Activated CD8-positive, alpha-beta memory T cell treated with anti-CD3 and anti-CD28 coated beads, Interleukin-2, amount 10 ng/mL, durations not matched to agents 7 days and 5 days (primary cell): ENCODE measurements at regions not wholly inside any gene's neighbourhood (a gene's known extent, or its start where the extent isn't known, plus 50 kb on each side); places are given as distances from the start of the nearest gene placed in this dataset.

Source experiments
- ATAC-seq: fragments of 150-1000 bp; cut with Tn5 transposase; one replicate; pipeline ENCODE4 v1.10.0; 2021; ENCODE audit warnings: moderate library complexity
- CTCF ChIA-PET: fragments of 350-600 bp; sonication (Branson Sonifier 250); formaldehyde crosslinking; loops from one replicate; lab custom pipeline; 2021; ENCODE audit warnings: antibody characterized with exemption; lab: Charles Lee
- DNase-seq: peaks from one replicate; pipeline ENCODE4 v3.0.0-alpha.2; 2020
- H3K27ac Mint-ChIP-seq: one replicate; pipeline ENCODE4 v1.8.0; 2021; ENCODE audit warnings: mild to moderate bottlenecking, mixed read lengths
- H3K27me3 Mint-ChIP-seq: one replicate; pipeline ENCODE4 v1.8.0; 2021; ENCODE audit warnings: mixed read lengths
- H3K36me3 Mint-ChIP-seq: one replicate; pipeline ENCODE4 v1.8.0; 2021; ENCODE audit warnings: mild to moderate bottlenecking, mixed read lengths
- H3K4me1 Mint-ChIP-seq: one replicate; pipeline ENCODE4 v1.8.0; 2021; ENCODE audit warnings: mixed read lengths
- H3K4me3 Mint-ChIP-seq: one replicate; pipeline ENCODE4 v1.8.0; 2021; ENCODE audit warnings: mild to moderate bottlenecking, moderate library complexity, mixed read lengths
- H3K9me3 Mint-ChIP-seq: one replicate; pipeline ENCODE4 v1.8.0; 2022; ENCODE audit warnings: low read depth, mixed read lengths

DNA sequence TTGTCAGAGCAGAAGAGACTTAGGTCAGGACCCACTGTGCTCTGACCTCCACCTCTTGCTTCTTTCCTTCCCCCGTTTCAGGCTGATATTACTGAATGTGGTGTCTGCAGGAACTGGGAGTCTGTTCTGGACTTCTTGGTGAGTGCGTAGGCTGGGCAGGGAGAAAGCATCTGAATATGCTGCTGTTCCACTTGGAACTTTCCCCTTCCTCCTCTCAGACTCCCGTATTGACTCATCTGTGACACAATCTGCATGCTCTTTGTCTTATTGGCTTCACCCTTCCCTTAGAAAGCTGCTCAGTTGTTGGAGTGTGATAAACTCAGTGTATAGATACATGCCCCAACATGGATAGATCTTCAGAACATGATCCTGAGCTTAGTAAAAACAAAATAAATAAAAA lies 137.6 kb upstream of the HABP2 start:
- DNase-seq (no peak), ATAC-seq (no peak)
- Mint-ChIP-seq H3K4me3 (no peak overlapping the region), H3K27me3 (peaks cover 27% of the 10 kb centered on the region), H3K9me3 (peaks cover 3% of the 10 kb centered on the region), H3K27ac (no peak overlapping the region), H3K36me3 (no peaks in the 10 kb centered on the region), H3K4me1 (no peaks in the 10 kb centered on the region)
- CTCF ChIA-PET, result no interaction called here

DNA sequence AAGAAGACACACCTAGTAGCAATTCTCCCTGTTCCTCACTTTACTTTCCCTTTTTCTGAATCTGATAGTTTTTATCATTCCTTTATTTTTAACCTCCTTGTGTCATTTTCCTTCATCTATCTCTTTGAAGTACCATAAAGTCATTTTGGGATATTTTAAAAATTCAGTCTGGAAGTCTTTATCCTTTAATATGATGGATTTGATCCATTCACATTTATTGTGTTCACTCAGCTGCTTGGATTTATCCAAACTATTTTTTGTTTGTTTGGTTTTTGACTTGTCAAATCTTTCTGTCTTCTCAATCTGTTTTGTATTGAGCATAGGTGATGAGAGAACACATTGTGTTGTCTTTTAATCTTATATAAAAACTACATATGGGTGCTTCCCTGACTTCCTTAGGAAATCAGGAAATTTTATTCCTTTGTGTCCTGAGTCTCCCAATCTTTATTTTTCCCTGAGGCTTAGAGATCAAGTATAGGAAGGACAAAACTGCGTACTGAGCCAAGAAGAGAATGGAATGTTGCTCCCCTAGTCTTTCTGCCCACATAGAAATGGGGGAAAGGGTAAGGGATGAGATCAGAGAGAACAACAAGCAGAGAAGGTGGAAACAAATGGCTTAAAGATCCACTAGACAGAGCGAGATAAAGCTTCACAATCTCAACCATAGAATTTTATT lies 132.7 kb upstream of the HABP2 start:
- Mint-ChIP-seq H3K4me1 (no peaks in the 10 kb centered on the region), H3K9me3 (peaks cover 3% of the 10 kb centered on the region), H3K27me3 (peaks cover 16% of the 10 kb centered on the region), H3K36me3 (no peaks in the 10 kb centered on the region), H3K4me3 (no peak overlapping the region), H3K27ac (no peak overlapping the region)
- no peak for DNase-seq
- no peak for ATAC-seq
- CTCF ChIA-PET, result no interaction called here

DNA sequence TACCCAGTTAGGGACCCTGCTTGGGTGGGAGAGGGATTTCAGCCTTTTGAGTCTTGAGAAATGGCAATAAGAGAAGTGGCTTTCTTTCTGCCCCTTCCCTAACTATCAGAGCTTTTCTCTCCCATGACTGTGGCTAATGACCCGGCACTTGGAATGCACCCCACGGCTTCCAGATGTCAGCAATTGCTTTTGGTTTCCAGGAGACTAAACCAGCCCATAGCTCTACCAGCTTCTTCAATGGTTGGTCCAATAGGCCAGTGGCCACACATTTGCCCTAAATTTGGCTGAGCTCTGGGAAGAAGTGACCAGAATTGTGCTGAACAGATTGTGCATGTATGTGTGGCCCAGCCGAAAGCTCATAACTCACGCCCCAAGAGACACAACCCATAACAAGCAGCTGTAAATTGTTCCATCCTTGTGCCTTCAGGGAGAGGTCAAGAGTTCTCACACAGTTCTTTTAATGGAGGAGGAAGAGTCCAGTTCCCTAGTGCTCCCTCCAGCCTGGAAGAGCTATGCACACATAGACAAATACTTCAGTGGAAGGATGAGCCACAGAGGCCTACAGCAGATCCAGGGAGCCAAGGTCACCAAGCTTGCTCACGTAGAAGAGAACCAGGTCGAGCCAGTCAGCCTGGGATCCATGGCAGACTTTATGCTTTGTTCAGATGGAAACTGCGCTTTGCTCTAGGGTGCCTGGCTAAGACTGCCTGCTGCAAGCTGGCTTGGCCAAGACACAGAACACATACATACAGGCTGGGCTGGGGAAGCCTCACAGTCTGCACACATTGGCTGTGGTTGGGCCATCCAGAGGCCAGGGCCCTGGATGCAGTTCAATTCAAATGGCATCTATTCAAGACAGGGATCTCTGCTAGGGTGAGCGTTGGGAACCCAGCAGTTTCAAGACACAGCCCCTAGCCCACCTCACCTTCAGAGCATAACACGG lies 131.8 kb upstream of the HABP2 start:
- H3K4me3 Mint-ChIP-seq, result no peak overlapping the region
- DNase-seq (no peak), ATAC-seq (no peak)
- H3K4me1 Mint-ChIP-seq, result no peaks in the 10 kb centered on the region
- H3K27me3 Mint-ChIP-seq, result peaks cover 16% of the 10 kb centered on the region
- no peaks in the 10 kb centered on the region for H3K36me3 Mint-ChIP-seq
- CTCF ChIA-PET, result no interaction called here
- H3K9me3 Mint-ChIP-seq, result no peaks in the 10 kb centered on the region
- no peak overlapping the region for H3K27ac Mint-ChIP-seq

DNA sequence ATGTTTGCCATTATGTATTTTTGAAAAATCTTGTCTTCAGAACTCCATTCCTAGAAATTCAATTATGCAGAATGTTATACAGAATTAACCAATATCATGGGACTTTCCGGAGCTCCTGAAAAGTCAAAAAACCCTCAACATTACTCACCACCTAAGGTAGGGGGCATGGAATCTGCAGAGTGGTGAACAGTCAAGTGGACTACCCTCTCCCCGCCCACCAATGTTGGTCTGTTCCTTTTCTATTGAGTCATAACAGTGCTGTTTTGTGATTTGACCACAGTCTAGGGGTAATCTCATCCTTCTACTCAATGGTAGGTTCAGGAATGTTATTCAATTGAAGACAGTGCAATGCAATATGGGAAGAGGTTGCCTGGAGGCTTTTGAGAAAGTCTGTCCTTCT lies 130.5 kb upstream of the HABP2 start:
- Mint-ChIP-seq H3K27me3 (peaks cover 17% of the 10 kb centered on the region), H3K27ac (no peak overlapping the region), H3K9me3 (no peaks in the 10 kb centered on the region), H3K4me1 (no peaks in the 10 kb centered on the region), H3K36me3 (no peaks in the 10 kb centered on the region), H3K4me3 (no peak overlapping the region)
- CTCF ChIA-PET, result no interaction called here
- ATAC-seq, result no peak
- no peak for DNase-seq

DNA sequence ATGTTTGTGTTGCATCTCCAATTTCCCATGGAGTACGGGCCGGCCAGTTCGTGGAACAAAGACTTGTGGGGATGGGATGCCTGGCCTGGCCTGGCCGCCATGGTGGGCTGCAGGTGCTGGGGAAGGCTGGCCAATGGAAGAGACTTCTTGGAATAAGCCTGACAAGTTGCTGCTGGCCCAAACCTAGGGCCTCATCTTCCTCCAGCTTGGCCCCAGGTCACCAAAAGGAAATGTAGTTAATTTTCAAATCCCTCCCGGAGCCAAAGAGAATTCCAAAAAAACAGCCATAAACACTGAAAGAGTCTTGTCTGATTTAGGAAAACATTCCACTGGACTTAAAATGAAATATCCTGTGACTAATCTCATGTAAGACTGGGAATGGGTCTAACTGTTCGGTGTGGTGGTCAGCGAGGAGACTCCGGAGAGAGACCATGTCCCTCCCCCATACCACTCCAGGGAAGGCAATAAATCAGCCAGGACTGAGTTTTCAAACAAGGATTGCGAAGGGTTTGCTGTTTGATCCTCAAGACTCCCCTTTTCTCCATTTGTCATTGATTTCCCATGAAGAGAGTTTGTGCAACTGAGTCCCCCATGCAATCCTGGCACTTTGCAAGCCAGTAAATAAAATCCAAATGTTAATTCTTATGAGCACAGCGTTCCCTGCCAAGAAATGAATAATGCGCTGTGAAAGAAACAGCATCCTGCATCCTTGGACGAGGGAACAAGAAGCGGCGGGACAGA lies 128.7 kb upstream of the HABP2 start:
- no peaks in the 10 kb centered on the region for H3K36me3 Mint-ChIP-seq
- DNase-seq (no peak), ATAC-seq (no peak)
- no peak overlapping the region for H3K27ac Mint-ChIP-seq
- no peaks in the 10 kb centered on the region for H3K9me3 Mint-ChIP-seq
- no peak overlapping the region for H3K4me3 Mint-ChIP-seq
- CTCF ChIA-PET, result no interaction called here
- H3K27me3 Mint-ChIP-seq, result peaks cover 19% of the 10 kb centered on the region
- no peaks in the 10 kb centered on the region for H3K4me1 Mint-ChIP-seq

DNA sequence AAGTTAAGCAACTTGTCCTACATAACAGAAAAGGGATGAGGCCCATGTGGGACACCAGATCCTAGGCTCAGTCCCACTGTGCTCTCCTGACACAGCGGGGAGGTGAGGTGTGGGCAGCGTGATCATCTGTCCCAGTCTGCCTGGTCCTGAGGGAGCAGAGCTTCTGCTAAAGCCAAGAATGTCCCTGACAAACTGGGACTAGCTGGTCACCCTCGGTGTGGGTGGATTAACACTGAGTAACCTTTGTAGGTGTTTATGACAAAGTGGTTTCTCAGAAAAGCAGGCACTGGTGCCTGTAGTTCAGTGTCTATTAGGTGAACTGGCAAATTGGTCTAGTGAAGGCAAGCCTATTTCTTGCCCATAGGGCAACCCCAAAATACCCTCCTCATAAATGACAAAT lies 127.8 kb upstream of the HABP2 start:
- Mint-ChIP-seq H3K4me1 (no peaks in the 10 kb centered on the region), H3K9me3 (no peaks in the 10 kb centered on the region), H3K4me3 (no peak overlapping the region), H3K27me3 (peaks cover 22% of the 10 kb centered on the region), H3K27ac (no peak overlapping the region), H3K36me3 (no peaks in the 10 kb centered on the region)
- CTCF ChIA-PET, result no interaction called here
- no peak for ATAC-seq
- no peak for DNase-seq

DNA sequence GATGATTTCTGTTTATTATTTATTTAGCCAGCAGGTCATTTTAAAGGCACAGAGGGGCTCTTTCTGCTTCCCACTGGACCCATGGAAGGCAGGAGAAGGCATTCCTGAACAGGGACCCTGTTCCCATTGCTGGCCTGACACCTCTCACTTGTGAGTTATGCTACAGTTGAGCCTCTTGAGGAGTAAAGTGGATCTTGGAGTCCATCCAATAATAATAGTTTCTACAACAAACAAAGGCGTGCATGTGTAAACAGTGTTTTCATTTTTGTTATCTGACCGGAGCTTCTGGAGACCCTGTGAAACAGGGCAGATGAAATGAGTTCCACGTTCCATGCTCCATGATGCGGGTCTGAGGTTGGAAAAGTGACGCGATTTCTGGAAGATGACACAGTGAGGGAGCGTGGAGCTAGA lies 127.3 kb upstream of the HABP2 start:
- Mint-ChIP-seq H3K27ac (no peak overlapping the region), H3K4me1 (no peaks in the 10 kb centered on the region), H3K36me3 (no peaks in the 10 kb centered on the region), H3K4me3 (no peak overlapping the region), H3K9me3 (no peaks in the 10 kb centered on the region), H3K27me3 (peaks cover 21% of the 10 kb centered on the region)
- DNase-seq (no peak), ATAC-seq (no peak)
- CTCF ChIA-PET, result no interaction called here

DNA sequence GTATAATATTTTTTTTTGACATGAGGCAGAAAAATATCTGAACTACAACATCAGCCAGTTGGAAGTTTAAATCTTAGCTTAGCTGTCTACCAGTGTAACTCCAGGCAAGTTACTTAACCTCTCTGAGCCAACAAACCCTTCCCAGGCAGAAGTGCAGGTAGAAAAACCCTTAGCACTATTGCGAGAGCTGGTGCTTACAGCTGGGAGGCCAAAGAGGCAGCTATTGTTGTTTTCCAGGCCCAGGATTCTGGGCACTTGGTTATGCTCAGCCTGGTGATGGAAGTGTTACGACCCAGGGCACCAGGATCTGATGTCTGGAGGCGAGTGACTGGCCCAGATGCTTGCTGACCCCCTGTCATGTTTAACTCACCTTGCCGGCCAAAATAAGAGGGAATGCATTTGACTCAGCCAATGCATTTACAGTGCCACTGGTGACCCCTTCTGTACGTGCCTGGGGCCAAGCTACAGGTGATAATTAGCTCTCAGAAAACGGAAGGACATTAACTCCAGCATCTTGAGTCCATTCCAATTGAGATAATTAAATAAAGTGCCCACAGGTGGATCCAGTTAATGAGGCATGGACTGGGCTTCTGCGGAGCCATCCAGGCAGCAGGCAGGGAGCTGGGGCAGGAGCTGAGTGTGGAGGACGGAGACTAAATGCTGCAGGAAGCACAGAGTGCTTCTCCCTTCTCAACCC lies 126.5 kb upstream of the HABP2 start:
- peaks cover 2% of the 10 kb centered on the region for H3K9me3 Mint-ChIP-seq
- no peak overlapping the region for H3K27ac Mint-ChIP-seq
- DNase-seq (no peak), ATAC-seq (no peak)
- CTCF ChIA-PET, result no interaction called here
- no peak overlapping the region for H3K4me3 Mint-ChIP-seq
- H3K4me1 Mint-ChIP-seq, result no peaks in the 10 kb centered on the region
- peaks cover 21% of the 10 kb centered on the region for H3K27me3 Mint-ChIP-seq
- no peaks in the 10 kb centered on the region for H3K36me3 Mint-ChIP-seq

DNA sequence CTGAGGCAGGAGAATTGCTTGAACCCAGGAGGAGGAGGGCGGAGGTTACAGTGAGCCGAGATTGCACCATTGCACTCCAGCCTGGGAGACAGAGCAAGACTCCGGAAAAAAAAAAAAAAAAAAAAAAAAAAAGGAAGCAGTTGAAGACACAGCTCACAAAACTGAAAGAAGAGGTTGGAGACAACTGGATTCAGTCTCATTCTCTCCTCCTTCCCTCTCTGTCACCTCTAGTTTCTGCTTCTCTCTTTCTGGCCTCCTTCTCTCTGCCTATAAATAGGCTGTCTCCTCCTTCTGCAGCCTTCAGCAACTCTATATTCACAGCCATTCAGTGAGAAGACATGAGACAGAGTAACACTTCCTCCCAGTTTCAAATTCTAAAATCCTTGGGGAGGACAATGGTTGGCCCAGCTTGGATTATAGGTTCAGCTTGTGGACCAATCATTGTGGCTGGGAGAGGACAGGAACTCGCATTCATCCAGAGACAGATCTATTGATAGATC lies 125.6 kb upstream of the HABP2 start:
- Mint-ChIP-seq H3K9me3 (peaks cover 2% of the 10 kb centered on the region), H3K36me3 (no peaks in the 10 kb centered on the region), H3K4me1 (no peaks in the 10 kb centered on the region), H3K27ac (no peak overlapping the region), H3K4me3 (no peak overlapping the region), H3K27me3 (peaks cover 17% of the 10 kb centered on the region)
- DNase-seq, result no peak
- ATAC-seq, result no peak
- CTCF ChIA-PET, result no interaction called here

DNA sequence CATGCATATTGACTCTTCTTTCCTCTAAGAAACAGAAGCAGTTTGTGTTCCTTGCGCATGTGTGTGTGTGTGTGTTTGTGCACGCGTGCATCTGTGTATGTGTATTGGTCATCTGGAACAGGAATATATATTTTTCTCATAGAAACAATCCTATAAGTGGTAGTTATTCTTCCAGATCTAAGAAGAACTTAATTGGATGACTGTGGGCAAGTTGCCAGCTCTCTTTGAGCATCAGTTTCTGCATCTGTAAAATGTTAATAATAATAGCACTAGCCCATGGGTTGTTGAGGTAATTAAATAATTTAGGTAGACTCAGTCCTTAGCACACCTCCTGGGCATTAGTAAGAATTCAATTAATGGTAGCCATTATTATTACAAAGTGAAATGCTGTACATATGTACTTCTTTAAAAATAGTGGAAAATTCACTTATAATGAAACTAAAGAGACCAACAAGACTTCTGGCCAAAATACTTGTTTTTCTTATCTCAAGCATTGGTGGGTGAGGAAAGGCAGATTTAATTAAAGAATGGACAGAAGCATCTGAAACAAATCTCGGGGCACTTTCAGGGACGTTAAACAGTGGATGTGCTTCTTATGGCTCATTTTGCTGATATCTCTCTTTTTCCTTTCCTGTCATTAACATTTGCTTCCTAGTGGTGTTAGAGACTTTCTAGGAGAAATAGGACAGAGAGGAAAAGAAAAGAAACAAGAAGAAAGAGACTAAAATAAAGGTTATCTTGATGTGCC lies 124.9 kb upstream of the HABP2 start:
- no peaks in the 10 kb centered on the region for H3K36me3 Mint-ChIP-seq
- CTCF ChIA-PET, result no interaction called here
- H3K27me3 Mint-ChIP-seq, result peaks cover 15% of the 10 kb centered on the region
- H3K27ac Mint-ChIP-seq, result no peak overlapping the region
- H3K4me1 Mint-ChIP-seq, result no peaks in the 10 kb centered on the region
- no peak for DNase-seq
- H3K9me3 Mint-ChIP-seq, result peaks cover 2% of the 10 kb centered on the region
- no peak overlapping the region for H3K4me3 Mint-ChIP-seq
- no peak for ATAC-seq

DNA sequence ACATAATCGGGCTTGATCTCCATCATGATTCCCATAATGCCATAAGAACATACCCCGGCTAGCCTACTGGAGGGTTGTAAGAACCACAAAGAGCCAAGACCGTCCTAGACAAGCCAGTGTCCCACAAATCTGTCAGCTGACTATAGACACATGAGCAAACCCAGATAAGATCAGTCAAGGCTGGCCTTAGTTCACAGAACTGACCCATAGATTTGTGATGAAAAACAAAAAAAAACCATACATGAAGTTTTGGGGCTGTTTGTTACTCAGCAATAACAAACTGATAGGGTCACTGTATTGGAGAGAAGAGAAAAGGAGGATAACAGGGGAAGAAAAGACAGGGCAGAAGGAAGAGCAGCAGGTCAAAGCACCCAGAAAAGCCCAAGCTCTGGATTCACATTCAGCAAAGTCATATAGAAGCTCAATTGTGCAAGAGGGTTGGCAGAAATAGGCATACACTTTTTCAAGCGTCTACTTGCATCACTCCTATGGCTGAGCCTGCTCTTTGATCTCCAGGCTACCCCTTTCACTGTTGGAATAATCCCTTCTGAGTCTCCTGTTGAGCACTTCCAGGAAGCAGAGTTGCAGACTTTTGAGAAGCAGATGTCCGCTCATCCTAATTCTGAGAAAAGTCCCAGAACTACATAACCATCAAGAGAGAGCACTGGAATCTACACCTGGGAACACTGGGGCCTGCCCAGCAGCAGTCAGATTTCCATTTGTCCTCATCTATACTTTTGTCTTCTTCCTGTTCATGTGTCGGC lies 122.0 kb upstream of the HABP2 start:
- DNase-seq (no peak), ATAC-seq (no peak)
- H3K4me3 Mint-ChIP-seq, result no peak overlapping the region
- no peak overlapping the region for H3K27ac Mint-ChIP-seq
- CTCF ChIA-PET, result no interaction called here
- no peaks in the 10 kb centered on the region for H3K36me3 Mint-ChIP-seq
- peaks cover 2% of the 10 kb centered on the region for H3K9me3 Mint-ChIP-seq
- peaks cover 11% of the 10 kb centered on the region for H3K27me3 Mint-ChIP-seq
- H3K4me1 Mint-ChIP-seq, result no peaks in the 10 kb centered on the region
